HEK293 (cell line): ENCODE measurements at regions not wholly inside any gene's neighbourhood (a gene's known extent, or its start where the extent isn't known, plus 50 kb on each side); places are given as distances from the start of the nearest gene placed in this dataset.

Experiments used
- ZNF394 ChIP-seq: fragments of 450-650 bp; formaldehyde crosslinking; IDR thresholded peaks from 2 replicates; pipeline ENCODE4 v1.5.1; 2016; ENCODE audit warnings: missing biosample characterization, missing genetic modification characterization, mild to moderate bottlenecking, moderate library complexity, borderline replicate concordance
- TF ChIP-seq, protein P1 (sequence below): fragments of 450-650 bp; formaldehyde crosslinking; IDR thresholded peaks from 2 replicates; pipeline ENCODE4 v1.5.1; 2016; ENCODE audit warnings: missing biosample characterization, missing genetic modification characterization
- TF ChIP-seq, protein P2 (sequence below): fragments of 450-650 bp; formaldehyde crosslinking; IDR thresholded peaks from 2 replicates; pipeline ENCODE4 v1.5.1; 2016; ENCODE audit warnings: missing biosample characterization, missing genetic modification characterization

DNA sequence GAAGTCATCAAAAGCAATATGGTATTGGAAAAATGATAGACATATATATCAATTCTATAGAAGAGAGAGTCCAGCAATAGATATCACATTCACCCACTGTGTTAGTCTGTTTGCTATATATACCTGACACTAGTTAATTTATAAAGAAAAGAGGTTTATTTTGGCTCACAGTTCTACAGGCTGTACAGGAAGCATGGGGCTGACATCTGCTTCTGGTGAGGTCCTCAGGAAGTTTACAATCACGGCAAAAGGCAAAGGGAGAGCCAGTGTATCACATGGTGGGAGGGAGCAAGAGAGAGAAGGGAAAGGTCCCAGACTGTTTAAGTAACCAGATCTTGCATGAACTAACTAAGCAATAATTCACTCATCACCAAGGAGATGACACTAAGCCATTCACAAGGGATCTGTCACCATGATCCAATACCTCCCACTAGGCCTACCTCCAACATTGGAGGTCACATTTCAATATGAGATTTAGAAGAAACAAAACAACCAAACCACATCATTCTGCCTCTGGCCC, 470.6 kb downstream of the METTL4 start:
- TF ChIP-seq, protein P1, sequence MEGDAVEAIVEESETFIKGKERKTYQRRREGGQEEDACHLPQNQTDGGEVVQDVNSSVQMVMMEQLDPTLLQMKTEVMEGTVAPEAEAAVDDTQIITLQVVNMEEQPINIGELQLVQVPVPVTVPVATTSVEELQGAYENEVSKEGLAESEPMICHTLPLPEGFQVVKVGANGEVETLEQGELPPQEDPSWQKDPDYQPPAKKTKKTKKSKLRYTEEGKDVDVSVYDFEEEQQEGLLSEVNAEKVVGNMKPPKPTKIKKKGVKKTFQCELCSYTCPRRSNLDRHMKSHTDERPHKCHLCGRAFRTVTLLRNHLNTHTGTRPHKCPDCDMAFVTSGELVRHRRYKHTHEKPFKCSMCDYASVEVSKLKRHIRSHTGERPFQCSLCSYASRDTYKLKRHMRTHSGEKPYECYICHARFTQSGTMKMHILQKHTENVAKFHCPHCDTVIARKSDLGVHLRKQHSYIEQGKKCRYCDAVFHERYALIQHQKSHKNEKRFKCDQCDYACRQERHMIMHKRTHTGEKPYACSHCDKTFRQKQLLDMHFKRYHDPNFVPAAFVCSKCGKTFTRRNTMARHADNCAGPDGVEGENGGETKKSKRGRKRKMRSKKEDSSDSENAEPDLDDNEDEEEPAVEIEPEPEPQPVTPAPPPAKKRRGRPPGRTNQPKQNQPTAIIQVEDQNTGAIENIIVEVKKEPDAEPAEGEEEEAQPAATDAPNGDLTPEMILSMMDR (tag by site-specific recombination) = no peak
- TF ChIP-seq, protein P2, sequence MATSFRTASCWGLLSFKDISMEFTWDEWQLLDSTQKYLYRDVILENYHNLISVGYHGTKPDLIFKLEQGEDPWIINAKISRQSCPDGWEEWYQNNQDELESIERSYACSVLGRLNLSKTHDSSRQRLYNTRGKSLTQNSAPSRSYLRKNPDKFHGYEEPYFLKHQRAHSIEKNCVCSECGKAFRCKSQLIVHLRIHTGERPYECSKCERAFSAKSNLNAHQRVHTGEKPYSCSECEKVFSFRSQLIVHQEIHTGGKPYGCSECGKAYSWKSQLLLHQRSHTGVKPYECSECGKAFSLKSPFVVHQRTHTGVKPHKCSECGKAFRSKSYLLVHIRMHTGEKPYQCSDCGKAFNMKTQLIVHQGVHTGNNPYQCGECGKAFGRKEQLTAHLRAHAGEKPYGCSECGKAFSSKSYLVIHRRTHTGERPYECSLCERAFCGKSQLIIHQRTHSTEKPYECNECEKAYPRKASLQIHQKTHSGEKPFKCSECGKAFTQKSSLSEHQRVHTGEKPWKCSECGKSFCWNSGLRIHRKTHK (tag by site-specific recombination) = no peak
- no peak for TF ChIP-seq ZNF394 (tag by site-specific recombination)
